ENCODE measurements at regions not wholly inside any gene's neighbourhood (a gene's known extent, or its start where the extent isn't known, plus 50 kb on each side); places are given as distances from the start of the nearest gene placed in this dataset.
"Not testable (repeated sequence)": the region's sequence is repeated elsewhere in the genome, so short reads cannot be mapped to it uniquely, and the experiment has no call there.

- DNase-seq: no peak
Measured at GRCh38 chr4:67036791-67037190, 508.5 kb downstream of the CENPC start.

GRCh38 chr4:67035986-67036385 lies 509.3 kb downstream of the CENPC start:
- DNase-seq: no peak

GRCh38 chr4:67035501-67035900 lies 509.8 kb downstream of the CENPC start:
- no peak for DNase-seq

GRCh38 chr4:67030636-67031035 lies 514.7 kb downstream of the CENPC start:
- no peak for DNase-seq

- no peak for DNase-seq
Measured at GRCh38 chr4:67020438-67020797, 524.9 kb downstream of the CENPC start.

GRCh38 chr4:67019686-67020437 lies 525.4 kb downstream of the CENPC start:
- DNase-seq: no peak

GRCh38 chr4:67014592-67014991 lies 530.7 kb downstream of the CENPC start:
- DNase-seq: no peak

GRCh38 chr4:67006791-67007190 lies 538.5 kb downstream of the CENPC start:
- DNase-seq: no peak

GRCh38 chr4:66991521-66991920 lies 553.8 kb downstream of the CENPC start:
- no peak for DNase-seq

- DNase-seq: no peak
Measured at GRCh38 chr4:66974665-66975064, 570.6 kb downstream of the CENPC start.

- no peak for DNase-seq
Measured at GRCh38 chr4:66972087-66972486, 573.2 kb downstream of the CENPC start.

GRCh38 chr4:66964467-66964866 lies 580.8 kb downstream of the CENPC start:
- no peak for DNase-seq

- DNase-seq: no peak
Measured at GRCh38 chr4:66963084-66963483, 582.2 kb downstream of the CENPC start.

- DNase-seq: no peak
Measured at GRCh38 chr4:66959207-66959606, 586.1 kb downstream of the CENPC start.

- DNase-seq: no peak
Measured at GRCh38 chr4:66956852-66957251, 588.5 kb downstream of the CENPC start.

GRCh38 chr4:66956426-66956825 lies 588.9 kb downstream of the CENPC start:
- no peak for DNase-seq

GRCh38 chr4:66955784-66956183 lies 589.5 kb downstream of the CENPC start:
- no peak for DNase-seq

GRCh38 chr4:66949419-66949818 lies 595.9 kb downstream of the CENPC start:
- no peak for DNase-seq

- DNase-seq: no peak
Measured at GRCh38 chr4:66946761-66947160, 598.5 kb downstream of the CENPC start.

GRCh38 chr4:66943112-66943511 lies 602.2 kb downstream of the CENPC start:
- DNase-seq: no peak

GRCh38 chr4:66931981-66932380 lies 613.3 kb downstream of the CENPC start:
- not testable (repeated sequence) for DNase-seq

- no peak for DNase-seq
Measured at GRCh38 chr4:66930206-66930605, 615.1 kb downstream of the CENPC start.

- DNase-seq: no peak
Measured at GRCh38 chr4:66929748-66930147, 615.6 kb downstream of the CENPC start.

GRCh38 chr4:66928881-66929280 lies 616.4 kb downstream of the CENPC start:
- DNase-seq: not testable (repeated sequence)

GRCh38 chr4:66927937-66928336 lies 617.4 kb downstream of the CENPC start:
- no peak for DNase-seq

Data from skin of body (tissue), 1 donor.